ENCODE measurements at regions not wholly inside any gene's neighbourhood (a gene's known extent, or its start where the extent isn't known, plus 50 kb on each side); places are given as distances from the start of the nearest gene placed in this dataset.

DNA sequence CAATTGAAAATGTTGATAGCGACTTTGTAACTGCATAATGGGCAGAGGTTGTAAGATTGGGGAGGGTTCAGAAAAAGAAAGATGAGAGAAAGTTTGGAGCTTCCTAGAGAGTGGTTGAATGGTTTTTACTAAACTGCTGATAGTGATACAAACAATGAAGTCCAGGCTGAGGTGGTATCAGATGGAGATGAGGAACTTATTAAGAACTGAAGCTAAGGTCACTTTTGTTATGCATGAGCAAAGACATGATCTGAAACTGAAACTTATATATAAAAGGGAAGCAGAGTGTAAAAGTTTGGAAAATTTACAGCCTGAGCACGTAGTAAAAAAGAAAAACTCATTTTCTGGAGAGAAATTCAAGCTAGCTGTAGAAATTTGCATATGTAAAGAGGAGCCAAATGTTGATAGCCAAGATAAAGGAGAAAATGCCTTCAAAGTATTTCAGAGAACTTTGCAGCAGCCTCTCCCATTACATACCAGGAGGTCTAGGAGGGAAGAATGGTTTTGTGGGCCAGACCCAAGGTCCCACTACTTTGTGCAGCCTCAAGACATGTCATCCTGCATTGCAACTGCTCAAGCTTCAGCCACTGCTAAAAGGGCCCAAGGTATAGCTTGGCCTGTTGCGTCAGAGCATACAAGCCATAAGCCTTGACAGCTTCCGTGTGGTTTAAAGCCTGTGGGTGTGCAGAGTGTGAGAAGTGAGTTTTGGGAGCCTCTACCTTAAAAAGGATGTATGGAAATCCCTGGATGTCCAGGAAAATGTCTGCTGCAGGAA, 843.9 kb downstream of the AMY1C start:
- FAIRE-seq, result no peak
- no peak for ATAC-seq
- intact Hi-C loops (cut with micrococcal nuclease; ENCODE audit: unreplicated experiment), result no loop called here
- Histone ChIP-seq H3K9me3 (ENCODE audit: low read length) (peaks cover 5% of the 10 kb centered on the region), H3K27me3 (ENCODE audit: control insufficient read depth in 1 of 2, insufficient read depth in 2 of 2, low read length in 2 of 2) (no peaks in the 10 kb centered on the region), H3K4me2 (ENCODE audit: low read depth, low read length) (no peak overlapping the region), H3K79me2 (ENCODE audit: insufficient read depth, low read length) (no peaks in the 10 kb centered on the region), H3K9ac (ENCODE audit: insufficient read depth, low read depth, low read length) (no peak overlapping the region), H3K27ac (ENCODE audit: extremely low read length, insufficient read depth, low read length) (no peak overlapping the region), H3K4me3 (replicated peaks in 1 of 3; ENCODE audit: insufficient read depth in 1 of 3, low read depth in 2 of 3, low read length in 3 of 3) (no peak overlapping the region), H3K36me3 (replicated peaks in 1 of 2; ENCODE audit: control insufficient read depth in 1 of 2, insufficient read depth in 2 of 2, low read length in 2 of 2) (no peaks in the 10 kb centered on the region), H2AFZ (ENCODE audit: low read length) (no peak overlapping the region), H4K20me1 (ENCODE audit: insufficient read depth, low read length) (no peaks in the 10 kb centered on the region), H3K4me1 (ENCODE audit: insufficient read depth, low read length) (no peaks in the 10 kb centered on the region)
- TF ChIP-seq ATF7 (IDR thresholded peaks at IDR 0.05) (no peak), ATF7 (CRISPR knock-in tag; IDR thresholded peaks at IDR 0.05) (no peak), HOXA5 (CRISPR knock-in tag; IDR thresholded peaks at IDR 0.05) (no peak), ZNF263 (CRISPR knock-in tag; IDR thresholded peaks at IDR 0.05) (no peak), RBM22 (optimal IDR thresholded peaks at IDR 0.05; ENCODE audit: low read length) (no peak), MYNN (CRISPR knock-in tag; IDR thresholded peaks at IDR 0.05; ENCODE audit: low read depth) (no peak), KLF15 (CRISPR knock-in tag; IDR thresholded peaks at IDR 0.05; ENCODE audit: borderline replicate concordance) (no peak), REPIN1 (CRISPR knock-in tag; IDR thresholded peaks at IDR 0.05; ENCODE audit: borderline replicate concordance, low read depth) (no peak)
- in situ Hi-C loops (cut with HindIII; ENCODE audit: extremely low pct_ligation_motif_present, low pct_unique_long_range_greater_than_20kb), result no loop called here
- CTCF ChIA-PET (ENCODE audit: low intra/inter-chr PET ratio, low total read pairs), result no interaction called here
- POLR2A ChIA-PET, result no interaction called here
- no peak for DNase-seq (ENCODE audit: low spot score)
- 16% methylated on average over 3 of the region's 4 CpGs for WGBS (ENCODE audit: low lambda C conversion rate)
- BruUV-seq (replicated peaks), result no TSS peak

DNA sequence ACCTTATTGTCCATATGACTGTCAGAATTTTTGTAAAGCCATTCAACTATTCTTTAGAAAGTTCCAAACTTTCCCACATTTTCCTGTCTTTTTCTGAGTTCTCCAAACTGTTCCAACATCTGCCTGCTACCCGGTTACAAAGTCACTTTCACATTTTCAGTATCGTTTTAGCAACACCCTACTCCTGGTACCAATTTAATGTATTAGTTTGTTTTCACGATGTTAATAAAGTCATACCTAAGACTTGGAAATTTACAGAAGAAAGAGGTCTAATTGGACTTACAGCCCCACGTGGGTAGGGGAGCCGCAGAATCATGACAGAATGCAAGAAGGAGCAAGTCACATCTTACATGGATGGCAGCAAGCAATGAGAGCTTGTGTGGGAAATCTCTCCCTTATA, 867.8 kb downstream of the AMY1C start:
- FAIRE-seq (no peak), DNase-seq (ENCODE audit: low spot score) (no peak), ATAC-seq (no peak)
- POLR2A ChIA-PET, result no interaction called here
- Histone ChIP-seq H3K9me3 (ENCODE audit: low read length) (peaks cover 63% of the 10 kb centered on the region), H3K4me2 (ENCODE audit: low read depth, low read length) (no peak overlapping the region), H3K4me3 (replicated peaks in 1 of 3; ENCODE audit: insufficient read depth in 1 of 3, low read depth in 2 of 3, low read length in 3 of 3) (no peak overlapping the region), H3K27me3 (ENCODE audit: control insufficient read depth in 1 of 2, insufficient read depth in 2 of 2, low read length in 2 of 2) (no peaks in the 10 kb centered on the region), H3K9ac (ENCODE audit: insufficient read depth, low read depth, low read length) (no peak overlapping the region), H3K27ac (ENCODE audit: extremely low read length, insufficient read depth, low read length) (no peak overlapping the region), H3K36me3 (replicated peaks in 1 of 2; ENCODE audit: control insufficient read depth in 1 of 2, insufficient read depth in 2 of 2, low read length in 2 of 2) (no peaks in the 10 kb centered on the region), H4K20me1 (ENCODE audit: insufficient read depth, low read length) (no peaks in the 10 kb centered on the region), H2AFZ (ENCODE audit: low read length) (no peak overlapping the region), H3K79me2 (ENCODE audit: insufficient read depth, low read length) (no peaks in the 10 kb centered on the region), H3K4me1 (ENCODE audit: insufficient read depth, low read length) (no peaks in the 10 kb centered on the region)
- BruUV-seq (replicated peaks), result no TSS peak
- WGBS (ENCODE audit: low lambda C conversion rate), result 18% methylated on average over 5 of the region's 5 CpGs
- no peak for TF ChIP-seq MTF2 (CRISPR knock-in tag; IDR thresholded peaks at IDR 0.05; ENCODE audit: borderline replicate concordance)
- TF ChIP-seq ETV6 (CRISPR knock-in tag; conservative IDR thresholded peaks at IDR 0.05), result no peak
- TF ChIP-seq, protein P1, sequence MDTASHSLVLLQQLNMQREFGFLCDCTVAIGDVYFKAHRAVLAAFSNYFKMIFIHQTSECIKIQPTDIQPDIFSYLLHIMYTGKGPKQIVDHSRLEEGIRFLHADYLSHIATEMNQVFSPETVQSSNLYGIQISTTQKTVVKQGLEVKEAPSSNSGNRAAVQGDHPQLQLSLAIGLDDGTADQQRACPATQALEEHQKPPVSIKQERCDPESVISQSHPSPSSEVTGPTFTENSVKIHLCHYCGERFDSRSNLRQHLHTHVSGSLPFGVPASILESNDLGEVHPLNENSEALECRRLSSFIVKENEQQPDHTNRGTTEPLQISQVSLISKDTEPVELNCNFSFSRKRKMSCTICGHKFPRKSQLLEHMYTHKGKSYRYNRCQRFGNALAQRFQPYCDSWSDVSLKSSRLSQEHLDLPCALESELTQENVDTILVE (CRISPR knock-in tag; IDR thresholded peaks at IDR 0.05), result no peak
- no peak for TF ChIP-seq ZSCAN12 (CRISPR knock-in tag; IDR thresholded peaks at IDR 0.05)
- TF ChIP-seq, protein P2, sequence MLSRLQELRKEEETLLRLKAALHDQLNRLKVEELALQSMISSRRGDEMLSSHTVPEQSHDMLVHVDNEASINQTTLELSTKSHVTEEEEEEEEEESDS (CRISPR knock-in tag; IDR thresholded peaks at IDR 0.05; ENCODE audit: borderline replicate concordance), result no peak
- TF ChIP-seq, protein P3, sequence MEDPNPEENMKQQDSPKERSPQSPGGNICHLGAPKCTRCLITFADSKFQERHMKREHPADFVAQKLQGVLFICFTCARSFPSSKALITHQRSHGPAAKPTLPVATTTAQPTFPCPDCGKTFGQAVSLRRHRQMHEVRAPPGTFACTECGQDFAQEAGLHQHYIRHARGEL (CRISPR knock-in tag; IDR thresholded peaks at IDR 0.05), result no peak
- no peak for TF ChIP-seq ZNF790 (CRISPR knock-in tag; IDR thresholded peaks at IDR 0.05; ENCODE audit: borderline replicate concordance)
- no peak for TF ChIP-seq SCMH1 (CRISPR knock-in tag; IDR thresholded peaks at IDR 0.05; ENCODE audit: borderline replicate concordance)
- CTCF ChIA-PET (ENCODE audit: low intra/inter-chr PET ratio, low total read pairs), result no interaction called here
- intact Hi-C loops (cut with micrococcal nuclease; ENCODE audit: unreplicated experiment), result no loop called here
- in situ Hi-C loops (cut with HindIII; ENCODE audit: extremely low pct_ligation_motif_present, low pct_unique_long_range_greater_than_20kb), result no loop called here
